HepG2 (cell line): ENCODE measurements at regions not wholly inside any gene's neighbourhood (a gene's known extent, or its start where the extent isn't known, plus 50 kb on each side); places are given as distances from the start of the nearest gene placed in this dataset.

ENCODE experiments used
- ATAC-seq: fragments of 200-7000 bp; cut with Tn5 transposase; 3 replicates; pipeline ENCODE4 v1.9.1; 2020; ENCODE audit warnings: mild to moderate bottlenecking, moderate library complexity
- BruUV-seq: library from RNA; stranded (reverse); fragments of 400-500 nt; replicated peaks from 2 replicates; lab custom pipeline; 2021; lab: Mats Ljungman, UMichigan
- CTCF ChIA-PET: fragments of 300-600 bp; formaldehyde crosslinking; extraction: SDS; loops from one replicate; lab custom pipeline; 2021; ENCODE audit warnings: low total read pairs, inconsistent platforms, low intra/inter-chr PET ratio; lab: Yijun Ruan, JAX
- POLR2A ChIA-PET: fragments of 350-600 bp; sonication (Branson Sonifier 250); formaldehyde crosslinking; loops from one replicate; lab custom pipeline; 2020; ENCODE audit warnings: antibody characterized with exemption, inconsistent platforms; lab: Yijun Ruan, JAX
- DNase-seq: peaks from one replicate; pipeline ENCODE4 v3.0.0-alpha.2; 2015; ENCODE audit warnings: low spot score
- FAIRE-seq: peaks from 3 replicates; lab custom pipeline; 2011; peaks lifted over from hg19 to GRCh38; lab: Jason Lieb, UNC
- H2AFZ ChIP-seq: one replicate; pipeline ENCODE4 v1.6.1; 2011; ENCODE audit warnings: low read length, inconsistent platforms
- H3K27ac ChIP-seq: fragments of 300-600 bp; 3 replicates; pipeline ENCODE4 v1.8.0; 2011; ENCODE audit warnings: mixed run types, mild to moderate bottlenecking, mixed read lengths, low read length, inconsistent platforms; ENCODE audit not compliant: insufficient read depth; ENCODE audit errors: extremely low read length
- H3K27me3 ChIP-seq, 2 experiments: fragments of 200-600 bp in 1 of 2; 2 replicates in 1 of 2; 3 replicates in 1 of 2; pipeline versions ENCODE4 v1.6.0 to v1.8.0; 2011; ENCODE audit warnings: low read length in 2 of 2, mild to moderate bottlenecking in 2 of 2, moderate library complexity in 2 of 2, inconsistent platforms in 1 of 2; ENCODE audit not compliant: insufficient read depth in 2 of 2, control insufficient read depth in 1 of 2
- H3K36me3 ChIP-seq, 2 experiments: fragments of 200-600 bp in 1 of 2; replicated peaks in 1 of 2; 2 replicates in 1 of 2; 3 replicates in 1 of 2; pipeline versions ENCODE4 v1.5.1 to v1.8.0; 2011; ENCODE audit warnings: low read length in 2 of 2, inconsistent platforms in 1 of 2; ENCODE audit not compliant: insufficient read depth in 2 of 2, control insufficient read depth in 1 of 2
- H3K4me1 ChIP-seq: 2 replicates; pipeline ENCODE4 v1.5.1; 2012; ENCODE audit warnings: low read length, inconsistent platforms; ENCODE audit not compliant: insufficient read depth
- H3K4me2 ChIP-seq: 2 replicates; pipeline ENCODE4 v1.6.0; 2011; ENCODE audit warnings: low read depth, low read length, inconsistent platforms
- H3K4me3 ChIP-seq, 3 experiments: fragments of 200-600 bp in 1 of 3; sonication (generic), shearing (Covaris generic) in 1 of 3; replicated peaks in 1 of 3; 2 replicates each; pipeline ENCODE4 v1.5.1; 2011 to 2016; ENCODE audit warnings: low read length in 3 of 3, inconsistent platforms in 2 of 3, low read depth in 2 of 3, mild to moderate bottlenecking in 2 of 3, control low read depth in 1 of 3, mixed read lengths in 1 of 3; ENCODE audit not compliant: insufficient read depth in 1 of 3
- H3K79me2 ChIP-seq: one replicate; pipeline ENCODE4 v1.6.1; 2011; ENCODE audit warnings: low read length, inconsistent platforms; ENCODE audit not compliant: insufficient read depth
- H3K9ac ChIP-seq: 2 replicates; pipeline ENCODE4 v1.6.0; 2011; ENCODE audit warnings: mild to moderate bottlenecking, low read depth, low read length, inconsistent platforms; ENCODE audit not compliant: insufficient read depth
- H3K9me3 ChIP-seq: 2 replicates; pipeline ENCODE4 v1.5.1; 2012; ENCODE audit warnings: mild to moderate bottlenecking, low read length
- H4K20me1 ChIP-seq: 2 replicates; pipeline ENCODE4 v1.6.0; 2011; ENCODE audit warnings: inconsistent platforms, mild to moderate bottlenecking, low read length, moderate library complexity; ENCODE audit not compliant: insufficient read depth
- CHCHD3 ChIP-seq: sonication (generic); formaldehyde crosslinking; IDR thresholded peaks from 2 replicates; pipeline ENCODE4 v1.8.0; 2022; ENCODE audit warnings: mild to moderate bottlenecking, missing genetic modification reagents, moderate library complexity
- PHB2 ChIP-seq: fragments of 450-650 bp; IDR thresholded peaks from 2 replicates; pipeline ENCODE4 v1.6.1; 2018; ENCODE audit not compliant: partially characterized antibody
- RFXAP ChIP-seq: sonication (generic); formaldehyde crosslinking; IDR thresholded peaks from 2 replicates; pipeline ENCODE4 v1.4.0; 2020; ENCODE audit warnings: missing genetic modification reagents, borderline replicate concordance
- RXRB ChIP-seq: IDR thresholded peaks from 2 replicates; pipeline ENCODE4 v1.6.1; 2016; ENCODE audit warnings: borderline replicate concordance, missing genetic modification reagents, missing compliant biosample characterization
- STAT6 ChIP-seq: sonication (generic); formaldehyde crosslinking; IDR thresholded peaks from 2 replicates; pipeline ENCODE4 v1.4.0; 2020; ENCODE audit warnings: missing genetic modification reagents, mild to moderate bottlenecking, borderline replicate concordance
- U2AF1 ChIP-seq: fragments of 200-400 bp; formaldehyde crosslinking; optimal IDR thresholded peaks from 2 replicates; pipeline ENCODE3; 2017; ENCODE audit warnings: mild to moderate bottlenecking, low read depth, low read length
- ZNF33A ChIP-seq: sonication (generic); formaldehyde crosslinking; IDR thresholded peaks from 2 replicates; pipeline ENCODE4 v1.5.1; 2020; ENCODE audit warnings: missing genetic modification reagents, mild to moderate bottlenecking, moderate library complexity, borderline replicate concordance
- ZNF570 ChIP-seq: sonication (generic); formaldehyde crosslinking; IDR thresholded peaks from 2 replicates; pipeline ENCODE4 v1.4.0; 2020; ENCODE audit warnings: mild to moderate bottlenecking, missing genetic modification reagents, borderline replicate concordance
- ZNF619 ChIP-seq: sonication (generic); formaldehyde crosslinking; IDR thresholded peaks from 2 replicates; pipeline ENCODE4 v1.4.0; 2020; ENCODE audit warnings: mild to moderate bottlenecking, missing genetic modification reagents
- ZNF83 ChIP-seq: sonication (generic); formaldehyde crosslinking; IDR thresholded peaks from 2 replicates; pipeline ENCODE4 v1.4.0; 2020; ENCODE audit warnings: missing genetic modification reagents, mild to moderate bottlenecking, borderline replicate concordance
- WGBS: methylation state at CpG from one replicate; pipeline ENCODE4 v1.1.6; 2017; ENCODE audit warnings: low lambda C conversion rate; 5-methylcytosine and 5-hydroxymethylcytosine counted together
- in situ Hi-C: cut with HindIII; loops from 2 replicates; pipeline ENCODE4 v1.10.0; 2017; ENCODE audit warnings: low pct_unique_long_range_greater_than_20kb; ENCODE audit not compliant: extremely low pct_ligation_motif_present
- intact Hi-C: fragments of 100-400 bp; cut with micrococcal nuclease; formaldehyde crosslinking; loops from one replicate; pipeline ENCODE4 v1.10.0; 2022; ENCODE audit not compliant: unreplicated experiment

- H3K79me2 ChIP-seq: no peaks in the 10 kb centered on the region
- TF ChIP-seq ZNF619 (CRISPR knock-in tag) (no peak), ZNF83 (CRISPR knock-in tag) (no peak), CHCHD3 (CRISPR knock-in tag) (no peak), RFXAP (CRISPR knock-in tag) (no peak), STAT6 (CRISPR knock-in tag) (no peak), ZNF570 (CRISPR knock-in tag) (no peak), U2AF1 (no peak), PHB2 (no peak), ZNF33A (no peak), RXRB (CRISPR knock-in tag) (no peak)
- no TSS peak for BruUV-seq
- H3K9me3 ChIP-seq: no peaks in the 10 kb centered on the region
- no peak overlapping the region for H2AFZ ChIP-seq
- WGBS: 84% methylated on average over 2 of the region's 2 CpGs
- in situ Hi-C loops (loop anchor here (10.0 kb wide), 1 partner anchor 490 kb away; the partner anchor contains the start of gene TGFBR2), intact Hi-C loops (loop anchor here (5.0 to 10.0 kb wide), 3 partner anchors 230 to 577 kb away; no protein-coding TSS in a partner anchor)
- FAIRE-seq (no peak), ATAC-seq (no peak), DNase-seq (no peak)
- POLR2A ChIA-PET: no interaction called here
- CTCF ChIA-PET: no interaction called here
- H3K4me2 ChIP-seq: no peak overlapping the region
- H3K27me3 ChIP-seq: no peaks in the 10 kb centered on the region
- H3K4me1 ChIP-seq: peaks cover 29% of the 10 kb centered on the region
- H4K20me1 ChIP-seq: no peaks in the 10 kb centered on the region
- no peaks in the 10 kb centered on the region for H3K36me3 ChIP-seq
- no peak overlapping the region for H3K9ac ChIP-seq
- no peak overlapping the region for H3K4me3 ChIP-seq
- no peak overlapping the region for H3K27ac ChIP-seq
Measured at GRCh38 chr3:30114918-30115317, 491.5 kb upstream of the TGFBR2 start.
